HG03378 (cell line): ENCODE measurements at regions not wholly inside any gene's neighbourhood (a gene's known extent, or its start where the extent isn't known, plus 50 kb on each side); places are given as distances from the start of the nearest gene placed in this dataset.
"Not testable (repeated sequence)": the region's sequence is repeated elsewhere in the genome, so short reads cannot be mapped to it uniquely, and the experiment has no call there.

Source experiments
- ATAC-seq: cut with Tn5 transposase; IDR thresholded peaks from one replicate; pipeline ENCODE4 v1.9.1; 2021; ENCODE audit warnings: mild to moderate bottlenecking, moderate library complexity; ENCODE audit not compliant: unreplicated experiment

GRCh38 chr11:38191101-38191500 lies 1593.1 kb upstream of the RAG2 start:
- ATAC-seq, result no peak

- ATAC-seq, result no peak
These were observed 1584.3 kb upstream of the RAG2 start for GRCh38 chr11:38182126-38182866.

GRCh38 chr11:38176686-38177322 lies 1578.8 kb upstream of the RAG2 start:
- ATAC-seq, result no peak

GRCh38 chr11:38173676-38174075 lies 1575.6 kb upstream of the RAG2 start:
- ATAC-seq, result no peak

DNA sequence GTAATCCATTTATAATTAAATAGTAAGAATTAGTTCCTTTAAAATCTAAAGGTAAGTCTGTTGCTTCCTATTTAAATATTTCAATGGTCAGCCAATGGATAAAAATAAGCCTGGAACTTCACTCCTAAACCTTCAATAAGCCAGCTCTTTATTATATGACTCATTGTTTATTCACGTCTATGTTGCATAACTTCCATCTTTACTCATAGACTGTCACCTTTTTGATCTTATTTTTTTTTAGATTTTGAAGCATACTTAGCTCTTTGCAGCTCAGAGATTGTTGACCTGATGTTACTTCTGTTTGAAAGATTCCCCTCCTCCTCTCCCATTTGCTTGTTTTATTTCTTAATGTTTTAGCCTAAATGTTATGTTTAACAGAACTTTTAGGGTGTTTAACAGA lies 1571.2 kb upstream of the RAG2 start:
- no peak for ATAC-seq

DNA sequence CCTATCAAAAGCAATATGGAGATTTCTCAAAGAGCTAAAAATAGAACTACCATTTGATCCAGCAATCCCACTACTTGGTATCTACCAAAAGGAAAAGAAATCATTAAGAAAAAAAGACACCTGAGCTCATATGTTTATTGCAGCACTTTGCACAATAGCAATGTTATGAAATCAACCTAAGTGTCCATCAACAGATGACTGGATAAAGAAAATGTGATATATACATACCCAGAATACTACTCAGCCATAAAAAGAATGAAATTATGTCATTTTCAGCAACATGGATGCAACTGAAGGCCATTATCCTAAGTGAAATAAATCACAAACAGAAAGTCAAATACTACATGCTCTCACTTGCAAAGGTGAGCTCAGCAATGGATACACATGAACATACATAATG lies 1565.5 kb upstream of the RAG2 start:
- ATAC-seq, result no peak

- ATAC-seq, result no peak
These were observed 1562.4 kb upstream of the RAG2 start for GRCh38 chr11:38160433-38160832.

DNA sequence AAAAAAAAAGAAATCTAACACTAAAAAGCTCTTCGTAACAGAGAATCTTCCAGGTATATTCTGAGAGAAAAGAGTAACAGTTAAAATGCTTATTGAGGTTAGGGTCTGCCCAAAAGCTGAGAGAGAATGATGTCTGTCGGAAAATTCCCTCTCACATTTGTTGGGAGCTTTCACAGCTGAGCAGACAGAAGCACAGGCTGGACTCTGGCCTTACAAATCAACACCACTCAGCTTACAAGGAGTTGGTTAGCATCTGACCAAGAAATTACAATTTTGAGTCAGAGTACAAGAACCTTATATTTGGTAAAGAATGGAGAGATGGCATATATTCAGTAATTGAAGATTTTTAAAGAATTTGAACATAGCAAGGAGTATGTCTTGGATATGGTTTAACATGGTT lies 1561.0 kb upstream of the RAG2 start:
- ATAC-seq, result no peak

GRCh38 chr11:38156495-38157146 lies 1558.6 kb upstream of the RAG2 start:
- ATAC-seq, result no peak

DNA sequence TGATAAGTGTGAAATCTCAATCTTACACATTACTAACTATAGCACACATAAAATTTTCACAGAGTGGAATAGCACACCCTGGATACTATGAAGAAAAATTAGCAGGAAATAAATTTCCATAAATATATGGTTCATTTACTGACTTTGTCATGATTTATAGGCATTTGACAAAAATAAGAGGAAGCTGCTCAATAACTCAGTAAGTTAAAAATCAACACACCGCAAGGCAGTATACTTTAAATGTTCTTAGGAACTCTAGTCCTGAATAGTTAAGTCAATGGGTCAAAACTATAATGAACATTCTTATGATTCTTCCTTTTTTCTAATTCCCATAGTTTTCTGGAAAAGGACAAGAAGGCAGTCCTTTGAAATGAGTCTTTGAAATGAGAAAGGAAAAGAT lies 1557.8 kb upstream of the RAG2 start:
- no peak for ATAC-seq

- ATAC-seq, result no peak
These were observed 1555.9 kb upstream of the RAG2 start for GRCh38 chr11:38153985-38154384.

DNA sequence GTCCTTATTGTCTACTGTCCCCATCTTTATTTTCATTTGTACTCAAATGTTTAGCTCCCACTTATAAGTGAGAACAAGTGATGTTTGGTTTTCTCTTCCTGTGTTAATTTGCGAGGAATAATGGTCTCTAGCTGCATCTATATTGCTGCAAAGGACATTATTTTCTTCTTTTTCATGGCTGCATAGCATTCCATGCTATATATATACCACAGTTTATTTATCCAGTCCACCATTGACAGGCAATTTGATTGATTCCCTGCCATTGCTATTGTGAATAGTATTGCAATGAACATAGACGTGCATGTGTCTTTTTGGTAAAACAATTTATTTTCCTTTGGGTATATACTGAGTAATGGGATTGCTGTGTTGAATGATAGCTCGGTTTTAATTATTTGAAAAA lies 1545.8 kb upstream of the RAG2 start:
- no peak for ATAC-seq

DNA sequence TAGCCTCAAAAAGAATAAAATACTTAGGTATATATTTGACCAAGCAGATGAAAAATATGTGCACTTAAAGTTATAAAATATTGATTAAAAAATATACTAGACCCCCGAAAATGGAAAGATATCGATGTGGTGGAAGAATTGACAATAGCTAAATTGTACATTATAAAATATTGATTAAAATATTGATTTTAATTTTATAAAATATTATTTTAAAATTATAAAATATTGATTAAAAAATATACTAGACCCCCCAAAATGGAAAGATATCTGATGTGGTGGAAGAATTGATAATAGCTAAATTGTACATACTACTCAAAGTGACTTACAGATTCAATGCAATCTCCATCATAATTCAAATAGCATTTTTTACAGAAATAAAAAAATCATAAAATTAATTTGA lies 1540.9 kb upstream of the RAG2 start:
- ATAC-seq, result no peak

DNA sequence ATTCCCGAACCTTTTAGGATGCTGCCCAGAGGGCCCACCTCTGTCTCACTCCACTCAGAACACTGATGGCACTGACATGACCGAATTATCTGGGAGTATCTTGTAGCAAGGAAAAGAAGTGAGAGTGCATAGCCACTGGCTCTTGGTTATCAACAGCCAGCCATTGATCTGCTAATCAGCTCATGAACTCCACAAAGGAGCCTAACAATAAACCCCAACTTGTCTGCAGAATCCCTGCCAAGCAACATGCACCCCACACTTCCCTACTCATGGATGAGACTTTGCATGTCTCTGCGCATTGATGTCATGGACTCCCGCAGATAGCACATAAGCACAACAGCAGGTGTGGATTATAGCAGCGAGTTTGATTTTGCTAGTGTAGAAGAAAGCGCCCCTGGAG lies 1538.9 kb upstream of the RAG2 start:
- ATAC-seq, result no peak

DNA sequence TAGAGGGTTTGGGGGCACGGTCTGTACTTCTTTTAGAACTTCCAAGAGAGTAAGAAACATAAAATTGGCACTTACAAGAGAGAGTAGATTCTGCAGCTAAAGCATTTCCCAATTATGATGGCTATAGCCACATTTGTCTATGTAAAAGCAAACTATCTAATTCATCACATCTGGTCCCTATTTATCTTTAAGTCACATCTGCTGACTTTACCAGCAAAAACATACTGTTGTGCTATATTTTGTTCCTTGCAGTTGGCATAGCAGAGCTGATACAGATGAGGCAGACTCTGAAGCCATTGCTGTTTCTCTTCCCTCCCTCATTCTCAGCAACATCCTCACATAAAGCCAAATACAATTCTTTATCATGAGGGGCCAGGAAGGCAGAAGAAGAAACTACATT lies 1533.5 kb upstream of the RAG2 start:
- ATAC-seq, result no peak

GRCh38 chr11:38130976-38131375 lies 1532.9 kb upstream of the RAG2 start:
- no peak for ATAC-seq

GRCh38 chr11:38130514-38130913 lies 1532.5 kb upstream of the RAG2 start:
- ATAC-seq, result no peak

GRCh38 chr11:38123673-38124072 lies 1525.6 kb upstream of the RAG2 start:
- no peak for ATAC-seq

GRCh38 chr11:38116616-38117015 lies 1518.6 kb upstream of the RAG2 start:
- not testable (repeated sequence) for ATAC-seq

DNA sequence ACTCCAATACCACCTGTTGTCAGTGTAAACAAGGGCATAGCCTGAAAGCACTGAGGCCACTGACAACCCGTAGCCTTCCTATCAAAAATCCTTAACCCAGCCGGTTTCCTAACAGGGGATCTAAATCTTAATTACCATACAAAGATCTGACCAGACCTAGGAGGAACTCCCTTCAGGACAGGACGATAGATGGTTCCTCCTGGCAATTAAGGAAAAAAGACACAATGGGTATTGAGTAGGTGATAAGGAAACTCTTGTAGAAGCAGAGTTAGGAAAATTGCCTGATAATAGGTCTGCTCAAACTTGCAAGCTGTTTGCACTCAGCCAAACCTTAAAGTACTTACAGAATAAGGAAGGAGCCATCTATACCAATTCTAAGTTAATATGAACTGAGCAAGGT lies 1517.3 kb upstream of the RAG2 start:
- not testable (repeated sequence) for ATAC-seq

DNA sequence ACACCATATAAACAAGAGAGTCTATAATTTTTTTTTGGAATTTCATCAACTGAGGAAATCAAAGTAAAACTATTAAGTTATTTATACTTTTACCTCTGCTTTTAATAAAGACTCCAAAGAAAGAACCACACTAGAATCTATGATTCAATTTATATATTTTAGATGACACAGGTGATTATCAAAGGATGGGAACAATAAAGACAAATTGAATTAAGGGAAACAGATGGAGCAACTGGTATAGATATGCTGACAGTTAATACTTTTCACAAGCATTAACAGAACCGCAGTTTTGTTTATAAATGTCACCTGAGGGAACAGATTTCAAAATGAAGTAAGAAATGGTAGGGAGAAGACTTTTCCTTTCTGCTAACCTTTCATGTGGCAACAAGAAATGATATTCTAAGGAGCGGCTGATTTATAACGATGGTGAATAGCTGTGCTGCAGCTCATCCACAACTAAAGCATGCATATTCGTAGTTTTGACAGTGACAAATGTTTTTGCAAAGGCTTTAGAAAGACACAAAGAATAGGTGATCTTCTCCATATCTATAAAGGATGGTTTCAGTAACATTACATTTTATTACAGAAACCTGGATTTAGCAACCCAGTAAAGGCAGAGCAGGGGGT lies 1502.9 kb upstream of the RAG2 start:
- ATAC-seq, result no peak

GRCh38 chr11:38095268-38095667 lies 1497.2 kb upstream of the RAG2 start:
- ATAC-seq, result no peak
